ENCODE measurements at regions not wholly inside any gene's neighbourhood (a gene's known extent, or its start where the extent isn't known, plus 50 kb on each side); places are given as distances from the start of the nearest gene placed in this dataset.
A peak's percentile ranks its signal among the peaks of the same experiment; 100 is the strongest.

- no peak for DNase-seq
- Histone ChIP-seq H3K4me3 (no peak overlapping the region), H3K36me3 (replicated peaks in 1 of 2) (no peaks in the 10 kb centered on the region), H3K27ac (no peak overlapping the region), H3K27me3 (no peaks in the 10 kb centered on the region), H3K9me3 (replicated peaks in 1 of 3) (no peaks in the 10 kb centered on the region), H3K4me1 (replicated peaks in 1 of 2) (no peaks in the 10 kb centered on the region)
- intact Hi-C loops (cut with DNase I), result no loop called here
- TF ChIP-seq POLR2A (IDR thresholded peaks at IDR 0.05) (no peak), CTCF (IDR thresholded peaks at IDR 0.05) (no peak)
- 89 to 95% (median 92%) methylated on average over 1 of the region's 1 CpG for WGBS, 4 donors
Measured at GRCh38 chr5:159743234-159743633, 173.0 kb upstream of the ADRA1B start.

GRCh38 chr5:159746707-159747106 is 169.6 kb upstream of the ADRA1B start:
- peak in 3 of 7 donors; percentile 19 to 38 (median 34) for DNase-seq
- Histone ChIP-seq H3K4me3 (no peak overlapping the region), H3K36me3 (replicated peaks in 1 of 2) (no peaks in the 10 kb centered on the region), H3K27ac (no peak overlapping the region), H3K27me3 (no peaks in the 10 kb centered on the region), H3K4me1 (replicated peaks in 1 of 2) (no peaks in the 10 kb centered on the region), H3K9me3 (replicated peaks in 1 of 3) (peaks cover 0 to 5% (median 0%) of the 10 kb centered on the region in 3 donors)
- 69 to 82% (median 76%) methylated on average over 4 of the region's 4 CpGs for WGBS, 4 donors
- TF ChIP-seq CTCF (IDR thresholded peaks at IDR 0.05) (no peak), POLR2A (IDR thresholded peaks at IDR 0.05) (no peak)
- intact Hi-C loops (cut with DNase I), result no loop called here

- Histone ChIP-seq H3K27me3 (peaks cover 3% of the 10 kb centered on the region), H3K27ac (no peak overlapping the region), H3K36me3 (replicated peaks in 1 of 2) (no peaks in the 10 kb centered on the region), H3K9me3 (replicated peaks in 1 of 3) (peaks cover 0 to 9% (median 0%) of the 10 kb centered on the region in 3 donors), H3K4me3 (no peak overlapping the region), H3K4me1 (replicated peaks in 1 of 2) (no peaks in the 10 kb centered on the region)
- no peak for DNase-seq
- TF ChIP-seq CTCF (IDR thresholded peaks at IDR 0.05) (no peak), POLR2A (IDR thresholded peaks at IDR 0.05) (no peak)
- intact Hi-C loops (cut with DNase I), result no loop called here
Measured at GRCh38 chr5:159749146-159749545, 167.1 kb upstream of the ADRA1B start.

- Histone ChIP-seq H3K4me1 (replicated peaks in 1 of 2) (no peaks in the 10 kb centered on the region), H3K27me3 (peaks cover 3% of the 10 kb centered on the region), H3K4me3 (no peak overlapping the region), H3K36me3 (replicated peaks in 1 of 2) (no peaks in the 10 kb centered on the region), H3K27ac (no peak overlapping the region), H3K9me3 (replicated peaks in 1 of 3) (peaks cover 0 to 9% (median 0%) of the 10 kb centered on the region in 3 donors)
- 45 to 60% (median 56%) methylated on average over 4 to 5 of the region's 5 CpGs for WGBS, 4 donors
- intact Hi-C loops (cut with DNase I), result no loop called here
- TF ChIP-seq CTCF (IDR thresholded peaks at IDR 0.05) (no peak), POLR2A (IDR thresholded peaks at IDR 0.05) (no peak)
- no peak for DNase-seq
Measured at GRCh38 chr5:159750226-159750625, 166.1 kb upstream of the ADRA1B start.
